Ovary (tissue), 3 donors: ENCODE measurements at regions not wholly inside any gene's neighbourhood (a gene's known extent, or its start where the extent isn't known, plus 50 kb on each side); places are given as distances from the start of the nearest gene placed in this dataset.

Experiments
- CTCF ChIP-seq, 3 donors: fragments of 450-650 bp in 2 of 3; fragments of 200-600 bp in 1 of 3; IDR thresholded peaks; one replicate each; pipeline versions ENCODE4 v1.5.1 to v1.8.0; 2016 to 2022; ENCODE audit warnings: antibody characterized with exemption in 3 of 3, mild to moderate bottlenecking in 1 of 3
- EP300 ChIP-seq: sonication (generic); formaldehyde crosslinking; IDR thresholded peaks from one replicate; pipeline ENCODE4 v1.6.1; 2017; ENCODE audit warnings: antibody characterized with exemption
- POLR2A ChIP-seq: fragments of 450-650 bp; IDR thresholded peaks from one replicate; pipeline ENCODE4 v1.6.1; 2017; ENCODE audit warnings: antibody characterized with exemption, mild to moderate bottlenecking, moderate library complexity
- donor health status: DM: no; HTN: no; CAD: no.

- TF ChIP-seq CTCF (IDR thresholded peaks at IDR 0.05) (no peak), POLR2A (no peak), EP300 (no peak)
Observed at GRCh38 chr16:73214825-73215677, 167.1 kb upstream of the ZFHX3 start.
